Panc1 (cell line): ENCODE measurements at regions not wholly inside any gene's neighbourhood (a gene's known extent, or its start where the extent isn't known, plus 50 kb on each side); places are given as distances from the start of the nearest gene placed in this dataset.

Experiments used
- ATAC-seq: fragments of 200-7000 bp; cut with Tn5 transposase; 2 replicates; pipeline ENCODE4 v1.9.1; 2020; ENCODE audit warnings: mild to moderate bottlenecking, moderate library complexity
- BruUV-seq: library from RNA; stranded (reverse); fragments of 400-500 nt; replicated peaks from 2 replicates; lab custom pipeline; 2021; lab: Mats Ljungman, UMichigan
- CTCF ChIA-PET: fragments of 300-600 bp; sonication (Branson Sonifier 250); formaldehyde crosslinking; loops from one replicate; lab custom pipeline; 2022; ENCODE audit warnings: antibody characterized with exemption; lab: Charles Lee
- POLR2A ChIA-PET: fragments of 300-600 bp; sonication (Branson Sonifier 250); formaldehyde crosslinking; loops from one replicate; lab custom pipeline; 2022; ENCODE audit warnings: antibody characterized with exemption; lab: Charles Lee
- DNase-seq: peaks from one replicate; pipeline ENCODE4 v3.0.0-alpha.2; 2010; ENCODE audit warnings: low read depth, low spot score
- H3K27ac ChIP-seq: 2 replicates; pipeline ENCODE4 v1.5.1; 2011; ENCODE audit warnings: mild to moderate bottlenecking, low read length, inconsistent platforms
- H3K27me3 ChIP-seq: fragments of 200-500 bp; sonication (Bioruptor generic); 2 replicates; pipeline ENCODE4 v1.6.0; 2014; ENCODE audit warnings: low read length, inconsistent platforms; ENCODE audit not compliant: control insufficient read depth, insufficient read depth
- H3K36me3 ChIP-seq: fragments of 200-500 bp; sonication (Bioruptor generic); 2 replicates; pipeline ENCODE4 v1.5.1; 2014; ENCODE audit warnings: inconsistent platforms, mild to moderate bottlenecking, low read length, moderate library complexity; ENCODE audit not compliant: control insufficient read depth, insufficient read depth
- H3K4me1 ChIP-seq: 2 replicates; pipeline ENCODE4 v1.5.1; 2011; ENCODE audit warnings: inconsistent platforms, mild to moderate bottlenecking, low read length, moderate library complexity; ENCODE audit not compliant: control insufficient read depth, insufficient read depth
- H3K4me3 ChIP-seq, 2 experiments: 2 replicates each; pipeline ENCODE4 v1.5.1; 2011 to 2012; ENCODE audit warnings: low read depth in 2 of 2, low read length in 2 of 2, mild to moderate bottlenecking in 2 of 2, inconsistent platforms in 1 of 2, moderate library complexity in 1 of 2
- H3K9me3 ChIP-seq: fragments of 200-500 bp; sonication (Bioruptor generic); 2 replicates; pipeline ENCODE4 v1.5.1; 2014; ENCODE audit warnings: low read depth, mild to moderate bottlenecking, inconsistent platforms, low read length, moderate library complexity; ENCODE audit not compliant: control insufficient read depth, insufficient read depth
- POLR2AphosphoS5 ChIP-seq: IDR thresholded peaks from 2 replicates; pipeline ENCODE4 v1.6.1; 2012; ENCODE audit warnings: mild to moderate bottlenecking, low read depth, low read length, moderate library complexity
- REST ChIP-seq, 2 experiments: IDR thresholded peaks; 2 replicates each; pipeline ENCODE4 v1.6.1; 2011 to 2012; ENCODE audit warnings: low read depth in 2 of 2, control low read depth in 1 of 2, low read length in 1 of 2, mild to moderate bottlenecking in 1 of 2, moderate library complexity in 1 of 2; ENCODE audit not compliant: insufficient read depth in 1 of 2
- SIN3A ChIP-seq: IDR thresholded peaks from 2 replicates; pipeline ENCODE4 v1.6.1; 2012; ENCODE audit warnings: low read depth, mild to moderate bottlenecking, low read length, moderate library complexity, borderline replicate concordance; ENCODE audit not compliant: insufficient read depth
- TCF7L2 ChIP-seq: IDR thresholded peaks from 2 replicates; pipeline ENCODE4 v1.6.1; 2011; ENCODE audit warnings: mild to moderate bottlenecking, low read depth, low read length, inconsistent platforms
- in situ Hi-C: cut with HindIII; loops from 2 replicates; pipeline ENCODE4 v1.10.0; 2016; ENCODE audit warnings: low sequenced_read_pairs, low pct_unique_long_range_greater_than_20kb
- intact Hi-C: fragments of 100-400 bp; cut with micrococcal nuclease; formaldehyde crosslinking; loops from one replicate; pipeline ENCODE4 v1.10.0; 2022; ENCODE audit not compliant: unreplicated experiment
- TF ChIP-seq, protein P1 (sequence below): fragments of 450-650 bp; IDR thresholded peaks from 2 replicates; pipeline ENCODE4 v1.5.1; 2017; ENCODE audit warnings: mild to moderate bottlenecking

DNA sequence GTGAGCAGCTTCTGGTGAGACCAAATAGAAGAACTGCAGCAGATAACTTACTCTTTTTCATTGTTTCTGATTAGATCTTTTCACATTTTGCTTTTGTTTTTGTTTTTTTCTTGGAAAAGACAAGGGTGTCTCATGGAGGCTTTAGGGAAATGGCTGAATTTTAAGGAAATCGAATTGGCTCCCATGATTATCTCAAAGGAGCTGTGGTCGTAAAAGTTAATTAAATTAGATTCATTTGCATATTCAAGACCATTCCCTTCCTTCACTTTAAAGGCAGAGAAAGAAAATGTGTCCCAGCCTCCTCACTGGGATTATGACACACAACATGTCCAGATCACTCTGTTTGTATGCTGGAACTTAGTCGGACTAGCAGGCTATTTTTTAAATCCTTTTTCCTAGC, 106.4 kb upstream of the MDM1 start:
- in situ Hi-C loops, result no loop called here
- intact Hi-C loops, result no loop called here
- H3K4me1 ChIP-seq, result peaks cover 10% of the 10 kb centered on the region
- no peak overlapping the region for H3K4me3 ChIP-seq
- no peaks in the 10 kb centered on the region for H3K27me3 ChIP-seq
- peak overlapping the region; percentile 75; the same call in 1 of the 2 replicates for H3K27ac ChIP-seq
- no peak for DNase-seq
- peaks cover 7% of the 10 kb centered on the region; the same call in 1 of the 2 replicates for H3K9me3 ChIP-seq
- TF ChIP-seq POLR2AphosphoS5, result no peak
- no peak for ATAC-seq
- H3K36me3 ChIP-seq, result no peaks in the 10 kb centered on the region
- no TSS peak for BruUV-seq
- ChIA-PET POLR2A (no interaction called here), CTCF (no interaction called here)

DNA sequence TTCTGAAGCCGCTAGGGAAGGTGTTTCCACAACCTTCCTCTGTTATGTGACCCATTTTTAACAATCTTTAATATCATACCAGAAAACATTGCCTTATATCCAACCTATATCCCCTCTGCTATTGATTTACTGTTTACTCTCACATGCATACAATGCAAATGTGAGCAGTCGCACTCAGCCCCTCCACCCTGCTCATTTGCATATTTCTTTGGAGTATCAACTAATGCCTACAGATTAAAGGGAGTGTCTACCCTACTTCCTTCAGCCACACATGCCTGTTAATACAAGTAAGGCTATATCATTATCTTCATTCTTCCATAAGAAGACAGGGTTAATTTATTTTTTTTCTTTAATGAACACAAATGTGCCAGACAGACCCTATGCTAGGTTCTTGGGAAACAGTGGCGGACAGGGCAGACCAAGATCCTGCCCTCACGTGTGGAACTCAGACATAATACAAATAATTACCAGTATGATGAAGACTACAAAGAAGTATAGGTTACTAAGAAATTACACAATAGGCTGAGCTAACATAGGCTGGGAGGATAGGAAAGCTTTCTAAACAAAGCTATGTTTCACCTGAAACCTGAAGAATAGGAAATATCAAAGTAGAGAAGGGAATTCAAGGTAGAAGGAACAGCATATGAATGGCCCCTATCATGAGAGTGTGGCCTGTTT, 107.3 kb upstream of the MDM1 start:
- Histone ChIP-seq H3K4me3 (no peak overlapping the region), H3K4me1 (peaks cover 10% of the 10 kb centered on the region), H3K27me3 (no peaks in the 10 kb centered on the region), H3K27ac (peak overlapping the region; percentile 75), H3K9me3 (peaks cover 7% of the 10 kb centered on the region; the same call in 1 of the 2 replicates), H3K36me3 (no peaks in the 10 kb centered on the region)
- DNase-seq, result no peak
- ChIA-PET CTCF (no interaction called here), POLR2A (no interaction called here)
- intact Hi-C loops (no loop called here), in situ Hi-C loops (no loop called here)
- TF ChIP-seq REST (IDR thresholded peaks at IDR 0.05; ENCODE audit: insufficient read depth in 1 of 2, low read depth in 2 of 2, low read length in 1 of 2) (no peak), POLR2AphosphoS5 (no peak), TCF7L2 (no peak)
- peak; percentile 56; the same call in 1 of the 2 replicates for ATAC-seq
- no TSS peak for BruUV-seq

DNA sequence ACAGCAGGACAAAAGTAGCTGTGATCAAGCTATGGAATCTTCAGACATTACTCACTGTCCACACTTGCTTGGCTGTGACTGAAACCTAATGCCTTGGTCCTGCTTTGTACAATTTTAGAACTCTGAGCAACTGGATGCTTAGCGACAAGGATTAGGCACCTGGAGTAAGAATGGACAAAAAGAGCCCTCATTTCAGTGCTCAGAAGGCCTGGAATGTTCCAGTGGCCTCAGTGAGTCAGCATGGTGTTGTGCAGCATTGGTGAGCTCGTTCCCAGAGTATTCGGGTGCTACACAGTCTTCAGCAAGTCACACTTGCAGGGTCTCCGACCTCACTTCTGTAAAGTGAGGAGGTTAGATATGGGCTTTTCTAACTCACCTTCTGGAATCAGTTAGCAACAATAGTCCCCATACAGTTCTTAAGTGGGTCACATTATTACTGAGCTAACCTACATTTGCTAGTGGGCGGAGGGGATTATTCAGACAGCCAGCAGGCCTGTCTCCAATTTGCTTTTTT, 108.0 kb upstream of the MDM1 start:
- DNase-seq (no peak), ATAC-seq (peak; percentile 54; the same call in 1 of the 2 replicates)
- TF ChIP-seq TCF7L2 (no peak), REST (IDR thresholded peaks at IDR 0.05; ENCODE audit: insufficient read depth in 1 of 2, low read depth in 2 of 2, low read length in 1 of 2) (no peak), POLR2AphosphoS5 (no peak), SIN3A (no peak)
- TF ChIP-seq, protein P1, sequence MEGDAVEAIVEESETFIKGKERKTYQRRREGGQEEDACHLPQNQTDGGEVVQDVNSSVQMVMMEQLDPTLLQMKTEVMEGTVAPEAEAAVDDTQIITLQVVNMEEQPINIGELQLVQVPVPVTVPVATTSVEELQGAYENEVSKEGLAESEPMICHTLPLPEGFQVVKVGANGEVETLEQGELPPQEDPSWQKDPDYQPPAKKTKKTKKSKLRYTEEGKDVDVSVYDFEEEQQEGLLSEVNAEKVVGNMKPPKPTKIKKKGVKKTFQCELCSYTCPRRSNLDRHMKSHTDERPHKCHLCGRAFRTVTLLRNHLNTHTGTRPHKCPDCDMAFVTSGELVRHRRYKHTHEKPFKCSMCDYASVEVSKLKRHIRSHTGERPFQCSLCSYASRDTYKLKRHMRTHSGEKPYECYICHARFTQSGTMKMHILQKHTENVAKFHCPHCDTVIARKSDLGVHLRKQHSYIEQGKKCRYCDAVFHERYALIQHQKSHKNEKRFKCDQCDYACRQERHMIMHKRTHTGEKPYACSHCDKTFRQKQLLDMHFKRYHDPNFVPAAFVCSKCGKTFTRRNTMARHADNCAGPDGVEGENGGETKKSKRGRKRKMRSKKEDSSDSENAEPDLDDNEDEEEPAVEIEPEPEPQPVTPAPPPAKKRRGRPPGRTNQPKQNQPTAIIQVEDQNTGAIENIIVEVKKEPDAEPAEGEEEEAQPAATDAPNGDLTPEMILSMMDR, result no peak
- ChIA-PET POLR2A (no interaction called here), CTCF (no interaction called here)
- BruUV-seq, result no TSS peak
- intact Hi-C loops, result no loop called here
- Histone ChIP-seq H3K27me3 (no peaks in the 10 kb centered on the region), H3K4me3 (no peak overlapping the region), H3K36me3 (no peaks in the 10 kb centered on the region), H3K27ac (peak overlapping the region; percentile 75), H3K9me3 (peaks cover 4% of the 10 kb centered on the region; the same call in 1 of the 2 replicates), H3K4me1 (peaks cover 10% of the 10 kb centered on the region)
- in situ Hi-C loops, result no loop called here
